ENCODE measurements at regions not wholly inside any gene's neighbourhood (a gene's known extent, or its start where the extent isn't known, plus 50 kb on each side); places are given as distances from the start of the nearest gene placed in this dataset.
A peak's percentile ranks its signal among the peaks of the same experiment; 100 is the strongest.
"Not testable (repeated sequence)": the region's sequence is repeated elsewhere in the genome, so short reads cannot be mapped to it uniquely, and the experiment has no call there.

- no peak for DNase-seq
Observed at GRCh38 chr4:103499094-103499493, 220.7 kb downstream of the TACR3 start.

- DNase-seq: no peak
Observed at GRCh38 chr4:103498161-103499070, 221.4 kb downstream of the TACR3 start.

DNA sequence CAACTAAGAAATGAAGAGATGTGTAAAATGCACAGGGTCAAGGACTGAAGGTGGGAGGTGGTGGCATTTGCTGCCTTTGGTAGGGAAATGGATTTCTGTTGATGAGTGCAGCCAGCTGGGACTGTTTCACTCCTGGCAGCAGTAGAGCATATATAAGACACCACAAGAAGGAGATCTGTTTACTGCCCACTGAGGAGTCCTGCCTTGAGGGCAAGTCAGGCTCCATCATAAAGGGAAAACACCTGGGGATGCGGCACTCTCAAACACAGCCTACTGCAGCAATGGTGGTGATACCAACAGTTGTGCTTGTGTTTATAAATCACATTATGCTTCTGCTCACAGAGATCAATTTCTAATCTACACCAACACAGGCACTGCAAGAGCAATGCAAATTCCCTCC lies 222.1 kb downstream of the TACR3 start:
- DNase-seq: no peak

- DNase-seq: no peak
Observed at GRCh38 chr4:103496800-103497199, 223.0 kb downstream of the TACR3 start.

GRCh38 chr4:103493450-103494159 lies 226.2 kb downstream of the TACR3 start:
- no peak for DNase-seq

DNA sequence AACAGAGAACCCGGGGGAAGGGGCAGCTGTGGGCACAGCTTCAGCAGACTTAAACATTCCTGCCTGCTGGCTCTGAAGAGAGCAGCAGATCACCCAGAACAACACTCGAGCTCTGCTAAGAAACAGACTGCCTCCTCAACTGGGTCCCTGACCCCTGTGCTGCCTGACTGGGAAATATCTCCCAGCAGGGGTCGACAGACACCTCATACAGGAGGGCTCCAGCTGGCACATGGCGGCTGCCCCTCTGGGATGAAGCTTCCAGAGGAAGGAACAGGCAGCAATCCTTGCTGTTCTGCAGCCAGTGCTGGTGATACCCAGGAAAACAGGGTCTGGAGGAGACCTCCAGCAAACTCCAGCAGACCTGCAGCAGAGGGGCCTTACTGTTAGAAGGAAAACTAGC lies 234.5 kb downstream of the TACR3 start:
- not testable (repeated sequence) for DNase-seq

DNA sequence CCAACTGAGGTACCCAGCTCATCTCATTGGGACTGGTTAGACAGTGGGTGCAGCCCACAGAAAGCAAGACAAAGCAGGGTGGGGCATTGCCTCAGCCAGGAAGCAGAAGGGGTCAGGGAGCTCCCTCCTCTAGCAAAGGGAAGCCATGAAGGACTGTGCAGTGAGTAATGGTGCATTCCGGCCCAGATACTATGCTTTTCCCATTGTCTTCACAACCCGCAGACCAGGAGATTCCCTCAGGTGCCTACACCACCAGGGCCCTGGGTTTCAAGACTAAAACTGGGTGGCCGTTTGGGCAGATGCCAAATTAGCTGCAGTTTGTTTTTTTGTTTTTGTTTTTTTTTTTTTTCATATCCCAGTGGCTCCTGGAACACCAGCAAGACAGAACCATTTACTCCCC lies 235.3 kb downstream of the TACR3 start:
- no peak for DNase-seq

DNA sequence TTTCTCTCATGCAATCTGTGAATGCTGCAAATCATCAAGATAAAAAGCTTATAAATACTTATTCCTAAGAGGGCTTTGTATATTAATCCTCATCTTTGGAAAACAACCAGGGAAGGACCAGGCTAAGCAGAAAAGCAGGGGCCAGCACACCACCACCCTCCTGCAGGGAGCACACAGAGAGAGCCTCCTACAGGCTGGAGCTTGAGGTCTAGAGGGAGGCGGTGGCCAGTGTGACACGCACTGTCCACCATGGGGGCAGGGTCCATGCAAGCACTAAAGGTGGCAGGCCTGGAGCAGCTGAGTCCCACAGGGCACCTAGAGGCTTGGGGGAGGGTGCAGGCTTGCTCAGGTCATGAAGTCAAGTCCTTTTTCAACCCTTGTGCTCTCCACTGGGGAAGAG lies 236.9 kb downstream of the TACR3 start:
- no peak for DNase-seq

DNA sequence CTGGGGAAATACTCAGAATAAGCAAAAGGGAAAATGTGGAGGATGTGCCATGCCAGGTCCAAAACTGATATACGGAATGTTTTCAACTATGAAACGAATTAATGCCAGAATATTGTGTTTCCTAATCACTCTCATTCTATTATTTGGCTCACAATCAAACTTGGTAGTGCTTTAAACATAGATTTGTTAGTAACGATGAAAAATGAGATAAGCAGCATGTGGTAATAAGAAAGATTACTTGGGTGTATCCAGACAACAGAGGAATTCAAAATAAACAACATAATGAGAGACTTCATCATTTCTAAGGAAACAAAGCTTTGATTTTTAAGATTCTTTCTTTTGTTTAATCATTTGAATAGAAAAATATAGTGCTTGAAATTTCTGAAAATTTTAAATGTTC lies 237.3 kb downstream of the TACR3 start:
- no peak for DNase-seq

- no peak for DNase-seq
Observed at GRCh38 chr4:103478734-103479133, 241.1 kb downstream of the TACR3 start.

DNA sequence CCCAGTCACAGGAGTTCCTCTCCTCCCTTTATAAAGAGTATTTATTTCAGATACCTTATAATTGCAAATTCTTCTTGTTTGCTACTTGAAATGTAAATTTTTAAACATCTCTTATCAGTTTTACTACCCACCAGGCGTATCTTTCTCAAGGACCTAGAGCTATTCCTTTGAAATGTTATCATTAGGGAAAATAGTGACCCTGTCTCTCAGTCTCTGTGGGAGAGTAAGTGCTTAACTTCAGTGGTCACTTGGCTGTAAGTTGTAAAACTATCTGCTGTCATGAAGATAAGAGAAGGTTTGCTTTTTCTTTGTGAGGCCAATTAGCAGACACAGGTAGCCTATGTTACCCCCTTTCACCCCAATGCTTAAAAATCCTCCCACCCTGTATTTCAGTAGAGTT lies 241.6 kb downstream of the TACR3 start:
- DNase-seq: no peak

DNA sequence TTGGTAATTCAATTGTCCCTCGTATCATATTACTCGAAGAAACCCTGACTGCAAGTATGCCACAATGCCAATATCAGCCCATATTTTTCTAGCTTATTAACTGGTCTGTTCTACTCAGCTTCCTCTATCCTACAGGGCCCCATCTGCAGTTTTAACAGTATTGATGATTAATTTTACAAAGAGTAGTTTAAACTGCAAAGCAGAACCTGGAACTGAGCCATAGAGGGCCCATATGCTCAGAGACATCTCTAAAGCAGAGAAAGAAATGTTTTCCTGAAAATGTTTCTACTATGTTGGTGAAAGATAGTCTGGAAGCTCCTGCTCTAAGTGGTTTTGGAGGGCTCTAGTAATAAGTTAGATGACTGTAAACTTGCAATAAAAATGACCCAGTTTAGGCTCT lies 259.4 kb upstream of the CENPE start:
- DNase-seq: no peak

DNA sequence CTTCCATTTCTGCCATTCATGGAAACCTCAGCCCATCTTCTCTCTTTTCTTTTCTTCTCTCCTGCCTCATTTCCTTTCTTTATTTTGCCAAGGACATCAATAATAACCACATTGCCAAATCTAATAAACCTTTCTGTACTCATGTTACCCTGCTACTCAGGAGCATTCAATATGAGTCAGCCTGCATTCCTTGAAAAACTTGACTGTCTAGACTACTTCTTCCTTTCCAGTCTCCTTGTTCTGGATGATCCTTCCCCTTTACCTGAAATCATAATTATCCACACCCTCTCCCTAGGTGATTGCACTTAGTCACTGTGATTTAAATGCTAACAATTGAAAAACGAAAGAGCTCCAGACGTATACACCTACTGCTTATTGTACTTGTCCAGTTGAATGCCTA lies 253.2 kb upstream of the CENPE start:
- no peak for DNase-seq

- DNase-seq: no peak
Observed at GRCh38 chr4:103450693-103451092, 252.6 kb upstream of the CENPE start.

- no peak for DNase-seq
Observed at GRCh38 chr4:103449296-103450023, 251.3 kb upstream of the CENPE start.

GRCh38 chr4:103445377-103445776 lies 247.2 kb upstream of the CENPE start:
- DNase-seq: no peak

DNA sequence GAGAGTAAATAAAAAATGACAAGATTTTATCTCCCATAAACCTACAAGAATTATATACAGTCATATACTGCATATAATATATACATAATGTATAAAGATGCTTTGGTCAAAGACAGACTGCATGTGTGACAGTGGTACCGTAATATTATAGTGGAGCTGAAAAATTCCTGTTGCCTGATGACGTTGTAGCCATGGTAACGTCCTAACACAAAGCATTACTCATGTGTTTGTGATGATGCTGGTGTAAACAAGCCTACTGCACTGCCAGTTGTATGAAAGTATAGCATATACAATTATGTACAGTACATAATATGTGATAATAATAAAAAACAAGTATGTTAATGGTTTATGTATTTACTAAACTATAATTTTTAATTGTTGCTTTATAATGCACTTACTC lies 245.2 kb upstream of the CENPE start:
- no peak for DNase-seq

- peak; percentile 4 for DNase-seq
Observed at GRCh38 chr4:103429283-103429682, 231.1 kb upstream of the CENPE start.

- no peak for DNase-seq
Observed at GRCh38 chr4:103425406-103425805, 227.3 kb upstream of the CENPE start.

DNA sequence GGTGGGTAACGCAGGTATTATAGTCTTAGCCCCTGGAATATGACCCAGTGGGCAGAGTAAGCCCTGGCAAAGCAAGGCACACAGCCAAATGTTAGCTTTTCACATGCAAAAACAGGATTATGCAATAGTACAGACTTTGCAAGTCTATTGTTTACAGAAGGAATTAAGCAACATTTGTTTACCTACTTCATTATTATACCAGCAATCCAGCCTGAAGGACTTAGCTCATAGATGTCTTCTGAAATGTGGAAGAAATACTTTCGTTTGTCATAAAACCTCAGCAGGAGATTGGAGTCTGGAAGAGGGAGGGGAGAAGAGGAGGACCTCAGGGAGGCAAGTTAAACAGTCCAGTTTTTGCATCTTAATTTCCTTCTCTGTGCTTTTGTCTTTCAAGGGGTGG lies 226.7 kb upstream of the CENPE start:
- DNase-seq: no peak

GRCh38 chr4:103423261-103423660 lies 225.1 kb upstream of the CENPE start:
- no peak for DNase-seq

DNA sequence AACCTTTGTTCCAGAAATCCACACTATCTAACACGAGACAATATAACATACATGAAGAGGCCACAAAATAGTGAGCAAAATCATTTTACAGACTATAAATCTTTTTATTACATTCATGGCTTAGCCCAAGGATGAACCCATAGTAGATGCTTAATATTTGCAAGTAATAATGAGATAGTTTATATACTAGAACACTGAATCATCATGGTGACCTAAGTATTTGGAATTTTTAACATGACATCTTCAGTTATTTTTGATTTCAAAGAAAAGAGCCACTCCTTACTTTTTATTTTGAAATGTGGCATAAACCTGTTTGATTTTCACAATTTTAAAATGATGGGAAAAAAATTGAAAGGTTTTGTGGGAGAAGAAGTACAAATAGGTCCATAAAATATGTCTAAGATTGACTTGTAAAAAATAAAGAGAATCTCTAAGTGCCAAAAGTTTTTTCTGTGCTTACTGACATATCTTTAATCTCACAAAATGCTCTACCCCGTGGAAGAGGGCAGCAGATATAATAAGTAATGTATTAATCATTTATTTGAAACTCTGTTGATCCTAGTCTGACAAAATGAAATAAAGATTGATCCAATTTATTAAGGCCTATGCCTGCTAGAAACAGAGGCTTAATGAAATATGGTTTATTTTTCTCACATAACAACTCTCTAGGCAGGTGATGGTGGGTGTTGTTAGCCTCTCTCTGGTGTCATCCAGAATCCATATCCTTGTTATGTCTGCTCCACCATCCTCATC lies 224.5 kb upstream of the CENPE start:
- DNase-seq: no peak

GRCh38 chr4:103415801-103416200 lies 217.7 kb upstream of the CENPE start:
- DNase-seq: no peak

All from stimulated activated CD4-positive, alpha-beta T cell treated with anti-CD3 and anti-CD28 coated beads, Interleukin-1b, Interleukin-23, amount 100 ng/mL, for 48 hours (primary cell).